ENCODE measurements at regions not wholly inside any gene's neighbourhood (a gene's known extent, or its start where the extent isn't known, plus 50 kb on each side); places are given as distances from the start of the nearest gene placed in this dataset.

DNA sequence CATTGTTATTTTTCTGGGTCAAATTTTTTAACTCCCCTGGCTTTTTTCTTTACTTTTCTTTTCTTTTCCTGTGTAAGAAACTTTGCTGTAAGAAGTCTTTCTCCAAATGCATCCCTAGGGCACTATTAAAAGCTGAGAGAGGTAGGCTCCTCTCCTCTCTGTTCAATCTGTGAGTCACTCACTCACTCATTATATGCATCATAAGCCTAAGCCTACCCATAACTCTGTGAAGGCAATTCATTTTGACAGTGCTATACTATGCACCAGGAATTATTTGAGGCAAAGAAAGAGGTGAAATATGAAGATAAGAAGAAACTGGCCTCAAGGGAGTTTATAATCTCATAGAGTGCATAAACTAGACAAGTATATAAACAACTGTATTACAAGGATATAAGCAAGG lies 67.9 kb upstream of the PRR16 start:
- no peak overlapping the region for H3K4me3 ChIP-seq (replicated peaks in 1 of 2; ENCODE audit: low read depth in 2 of 2, low read length in 2 of 2)
- DNase-seq (ENCODE audit: low read depth in 2 of 2), result peak in 1 of 2 donors; percentile 65
- TF ChIP-seq, protein P1, sequence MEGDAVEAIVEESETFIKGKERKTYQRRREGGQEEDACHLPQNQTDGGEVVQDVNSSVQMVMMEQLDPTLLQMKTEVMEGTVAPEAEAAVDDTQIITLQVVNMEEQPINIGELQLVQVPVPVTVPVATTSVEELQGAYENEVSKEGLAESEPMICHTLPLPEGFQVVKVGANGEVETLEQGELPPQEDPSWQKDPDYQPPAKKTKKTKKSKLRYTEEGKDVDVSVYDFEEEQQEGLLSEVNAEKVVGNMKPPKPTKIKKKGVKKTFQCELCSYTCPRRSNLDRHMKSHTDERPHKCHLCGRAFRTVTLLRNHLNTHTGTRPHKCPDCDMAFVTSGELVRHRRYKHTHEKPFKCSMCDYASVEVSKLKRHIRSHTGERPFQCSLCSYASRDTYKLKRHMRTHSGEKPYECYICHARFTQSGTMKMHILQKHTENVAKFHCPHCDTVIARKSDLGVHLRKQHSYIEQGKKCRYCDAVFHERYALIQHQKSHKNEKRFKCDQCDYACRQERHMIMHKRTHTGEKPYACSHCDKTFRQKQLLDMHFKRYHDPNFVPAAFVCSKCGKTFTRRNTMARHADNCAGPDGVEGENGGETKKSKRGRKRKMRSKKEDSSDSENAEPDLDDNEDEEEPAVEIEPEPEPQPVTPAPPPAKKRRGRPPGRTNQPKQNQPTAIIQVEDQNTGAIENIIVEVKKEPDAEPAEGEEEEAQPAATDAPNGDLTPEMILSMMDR (IDR thresholded peaks at IDR 0.05; ENCODE audit: low read depth, low read length), result no peak

DNA sequence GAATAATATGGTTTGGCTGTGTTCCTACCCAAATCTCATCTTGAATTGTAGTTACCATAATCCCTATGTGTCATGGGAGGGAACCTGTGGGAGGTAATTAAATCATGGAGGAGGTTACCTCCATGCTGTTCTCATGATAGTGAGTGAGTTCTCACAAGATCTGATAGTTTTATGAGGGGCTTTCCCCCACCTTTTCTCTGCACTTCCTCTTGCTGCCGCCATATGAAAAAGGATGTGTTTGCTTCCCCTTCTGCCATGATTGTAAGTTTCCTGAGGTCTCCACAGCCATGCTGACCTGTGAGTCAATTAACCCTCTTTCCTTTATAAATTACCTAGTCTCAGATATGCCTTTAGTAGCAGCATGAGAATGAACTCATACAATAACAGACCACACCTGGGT lies 63.7 kb upstream of the PRR16 start:
- H3K4me3 ChIP-seq (replicated peaks in 1 of 2; ENCODE audit: low read depth in 2 of 2, low read length in 2 of 2), result no peak overlapping the region
- TF ChIP-seq, protein P1 (IDR thresholded peaks at IDR 0.05; ENCODE audit: low read depth, low read length), result no peak
- DNase-seq (ENCODE audit: low read depth in 2 of 2), result no peak

DNA sequence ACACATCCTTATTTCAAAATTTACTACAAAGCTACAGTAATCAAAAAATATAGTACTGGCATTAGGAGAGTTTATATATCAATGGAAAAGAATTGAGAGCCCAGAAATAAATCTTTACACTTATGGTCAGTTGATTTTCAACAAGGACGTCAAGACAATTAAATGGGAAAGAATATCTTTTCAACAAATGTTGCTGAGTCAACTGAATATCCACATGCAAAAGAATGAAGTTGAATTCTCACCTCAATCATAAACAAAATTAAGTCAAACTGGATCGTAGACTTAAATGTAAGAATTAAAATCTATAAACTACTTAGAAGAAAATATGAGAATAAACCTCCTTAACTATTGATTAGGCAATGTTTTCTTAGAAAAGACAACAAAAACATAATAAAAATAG lies 61.5 kb upstream of the PRR16 start:
- TF ChIP-seq, protein P1 (IDR thresholded peaks at IDR 0.05; ENCODE audit: low read depth, low read length), result no peak

GRCh38 chr5:120405286-120405864 lies 58.7 kb upstream of the PRR16 start:
- TF ChIP-seq, protein P1 (IDR thresholded peaks at IDR 0.05; ENCODE audit: low read depth, low read length), result no peak
- DNase-seq (ENCODE audit: low read depth in 2 of 2), result peak; percentile 86 to 89
- H3K4me3 ChIP-seq (replicated peaks in 1 of 2; ENCODE audit: low read depth in 2 of 2, low read length in 2 of 2), result no peak overlapping the region

More for the DNA sequence above, 61.5 kb upstream of the PRR16 start:
- DNase-seq (ENCODE audit: low read depth in 2 of 2), result no peak
- H3K4me3 ChIP-seq (replicated peaks in 1 of 2; ENCODE audit: low read depth in 2 of 2, low read length in 2 of 2), result no peak overlapping the region

DNA sequence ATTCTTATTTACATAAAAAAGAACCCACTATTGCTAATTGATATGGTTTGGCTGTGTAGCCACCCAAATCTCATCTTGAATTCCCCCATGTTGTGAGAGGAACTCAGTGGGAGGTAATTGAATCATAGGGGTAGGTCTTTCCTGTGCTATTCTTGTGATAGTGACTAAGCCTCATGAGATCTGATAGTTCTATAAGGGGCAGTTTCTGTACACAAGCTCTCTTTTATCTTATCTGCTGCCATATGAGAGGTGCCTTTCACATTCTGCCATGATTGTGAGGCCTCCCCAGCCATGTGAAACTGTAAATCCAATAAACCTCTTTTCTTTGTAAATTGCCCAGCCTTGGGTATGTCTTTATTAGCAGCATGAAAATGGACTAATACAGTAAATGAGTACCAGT lies 58.2 kb upstream of the PRR16 start:
- DNase-seq (ENCODE audit: low read depth in 2 of 2), result peak; percentile 72 to 84
- TF ChIP-seq, protein P1 (IDR thresholded peaks at IDR 0.05; ENCODE audit: low read depth, low read length), result no peak
- H3K4me3 ChIP-seq (replicated peaks in 1 of 2; ENCODE audit: low read depth in 2 of 2, low read length in 2 of 2), result no peak overlapping the region

DNA sequence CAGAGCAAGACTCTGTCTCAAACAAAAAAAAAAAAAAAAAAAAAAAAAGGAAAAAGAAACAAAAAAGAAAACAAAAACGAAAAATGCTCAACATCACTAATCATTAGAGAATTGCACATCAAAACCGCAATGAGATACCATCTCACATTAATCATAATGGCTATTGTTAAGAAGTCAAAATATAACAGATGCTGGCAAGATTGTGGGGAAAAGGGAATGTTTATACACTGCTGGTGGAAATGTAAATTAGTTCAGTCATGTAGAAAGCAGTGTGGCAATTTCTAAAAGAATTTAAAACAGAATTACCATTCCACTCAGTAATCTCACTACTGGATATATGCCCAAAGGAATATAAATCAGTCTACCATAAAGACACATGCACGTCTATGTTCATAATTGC lies 50.4 kb upstream of the PRR16 start:
- no peak overlapping the region for H3K4me3 ChIP-seq (replicated peaks in 1 of 2; ENCODE audit: low read depth in 2 of 2, low read length in 2 of 2)
- TF ChIP-seq, protein P1 (IDR thresholded peaks at IDR 0.05; ENCODE audit: low read depth, low read length), result no peak
- DNase-seq (ENCODE audit: low read depth in 2 of 2), result peak; percentile 11 to 86

All from cardiac fibroblast (primary cell).